GM21528 (cell line): ENCODE measurements at regions not wholly inside any gene's neighbourhood (a gene's known extent, or its start where the extent isn't known, plus 50 kb on each side); places are given as distances from the start of the nearest gene placed in this dataset.

Experiments used
- ATAC-seq: cut with Tn5 transposase; IDR thresholded peaks from one replicate; pipeline ENCODE4 v1.9.1; 2021; ENCODE audit warnings: mild to moderate bottlenecking, moderate library complexity; ENCODE audit not compliant: unreplicated experiment, low FRiP score

DNA sequence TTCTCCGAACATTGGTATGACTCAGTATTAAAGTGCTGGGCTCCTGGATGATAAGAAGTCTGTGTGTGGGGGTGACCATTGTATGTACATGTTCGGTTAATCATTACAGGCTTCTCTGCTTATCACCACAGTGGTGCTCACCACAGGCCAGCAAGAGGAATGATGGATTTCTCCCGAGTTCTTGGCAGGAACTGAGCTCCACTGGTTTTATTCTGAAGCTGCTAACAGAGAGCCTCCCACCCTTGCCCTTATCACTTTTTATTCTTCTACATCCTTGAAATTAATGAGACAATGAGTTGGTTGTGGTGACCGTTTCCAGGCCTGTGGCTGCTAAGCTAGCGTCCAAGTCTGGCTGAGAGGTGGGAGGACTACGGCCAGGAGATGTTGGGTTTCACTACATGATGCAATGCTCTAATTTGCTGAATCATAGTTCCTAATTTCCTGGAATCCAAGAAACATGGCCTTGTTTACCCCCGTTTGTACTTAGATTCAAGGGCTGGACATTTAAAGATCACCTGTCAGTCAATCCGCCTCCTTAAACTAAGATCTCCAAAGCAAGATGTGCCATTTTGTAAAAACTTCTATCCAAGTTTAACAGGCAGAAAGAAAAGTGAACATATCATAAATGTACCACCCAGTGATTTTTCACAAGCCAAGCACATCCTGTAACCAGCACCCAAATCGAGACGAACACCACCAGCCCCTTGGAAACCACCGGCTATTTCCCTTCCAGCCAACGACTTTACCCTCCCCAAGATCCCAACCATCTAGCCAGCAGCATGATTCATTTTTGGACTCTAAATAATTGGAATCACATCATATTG, 172.5 kb downstream of the FOXA2 start:
- no peak for ATAC-seq

GRCh38 chr20:22411286-22411626, 173.1 kb downstream of the FOXA2 start:
- no peak for ATAC-seq

DNA sequence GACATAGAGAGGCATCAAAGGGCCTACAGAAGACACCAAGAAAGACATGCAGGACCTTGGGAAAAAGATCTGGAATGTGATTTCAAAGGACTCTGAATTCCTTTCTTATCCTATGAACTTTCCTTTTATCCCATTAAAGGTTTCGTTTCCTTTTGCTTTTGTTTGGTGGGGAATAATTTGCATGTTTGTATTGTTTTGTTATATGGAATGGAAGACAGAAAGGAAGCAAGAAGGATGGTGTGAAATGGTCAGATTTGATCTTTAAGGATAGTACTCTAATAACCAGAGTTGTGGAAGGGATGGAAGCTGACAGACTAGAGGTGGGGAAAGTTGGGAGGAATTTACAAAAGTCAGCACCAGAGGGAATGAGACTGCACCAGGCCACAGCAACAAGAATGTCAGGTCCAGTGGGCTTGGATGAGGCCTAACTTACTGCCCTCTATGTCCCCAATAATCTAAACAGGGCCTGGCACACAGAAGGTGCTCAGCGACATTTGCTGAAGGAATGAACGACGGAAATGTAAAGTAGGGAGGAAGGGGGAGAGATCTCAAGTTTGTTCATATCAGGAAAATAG, 173.7 kb downstream of the FOXA2 start:
- ATAC-seq, result no peak

GRCh38 chr20:22408521-22409402, 175.6 kb downstream of the FOXA2 start:
- ATAC-seq, result no peak

DNA sequence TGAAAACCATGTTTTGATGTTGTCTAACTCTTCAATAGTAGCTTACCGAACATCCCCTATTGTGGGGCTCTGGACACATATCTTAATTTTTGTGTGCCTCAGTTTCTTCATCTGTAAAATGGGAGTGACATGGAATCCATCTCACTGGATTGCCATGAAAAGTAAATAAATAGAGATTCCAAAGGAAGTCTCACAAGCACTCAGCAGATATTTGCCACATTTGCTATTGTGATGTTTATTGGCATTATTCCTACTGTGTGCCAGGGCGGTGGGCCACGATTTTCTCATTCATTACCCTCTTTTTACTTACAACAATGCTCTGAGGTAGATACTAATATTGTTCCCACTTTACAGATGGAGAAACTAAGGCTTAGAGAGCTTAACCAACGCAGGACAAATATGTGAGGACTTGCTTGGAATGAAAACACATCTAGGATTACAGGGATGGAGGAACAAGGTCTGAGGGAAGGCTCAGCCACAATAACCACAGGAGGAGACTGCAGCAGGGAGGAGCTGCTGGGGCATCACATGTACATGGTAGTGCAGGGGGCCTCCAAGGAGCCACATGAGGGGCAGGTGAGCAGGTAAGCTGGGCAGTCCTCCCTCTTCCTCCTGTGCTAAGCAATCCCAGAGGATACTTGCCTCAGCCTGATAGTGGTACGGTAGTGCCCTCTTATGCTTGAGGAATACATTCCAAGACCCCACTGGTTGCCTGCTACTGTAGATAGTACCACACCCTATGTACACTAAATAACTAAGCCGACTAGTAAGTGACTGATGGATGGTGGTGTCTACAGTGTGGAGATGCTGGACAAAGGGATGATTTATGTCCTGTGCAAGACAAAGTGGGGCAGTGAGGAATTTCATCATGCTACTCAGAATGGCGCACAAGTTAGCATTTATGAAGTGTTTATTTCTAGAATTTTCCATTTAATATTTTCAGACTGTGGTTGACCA, 176.9 kb downstream of the FOXA2 start:
- no peak for ATAC-seq

DNA sequence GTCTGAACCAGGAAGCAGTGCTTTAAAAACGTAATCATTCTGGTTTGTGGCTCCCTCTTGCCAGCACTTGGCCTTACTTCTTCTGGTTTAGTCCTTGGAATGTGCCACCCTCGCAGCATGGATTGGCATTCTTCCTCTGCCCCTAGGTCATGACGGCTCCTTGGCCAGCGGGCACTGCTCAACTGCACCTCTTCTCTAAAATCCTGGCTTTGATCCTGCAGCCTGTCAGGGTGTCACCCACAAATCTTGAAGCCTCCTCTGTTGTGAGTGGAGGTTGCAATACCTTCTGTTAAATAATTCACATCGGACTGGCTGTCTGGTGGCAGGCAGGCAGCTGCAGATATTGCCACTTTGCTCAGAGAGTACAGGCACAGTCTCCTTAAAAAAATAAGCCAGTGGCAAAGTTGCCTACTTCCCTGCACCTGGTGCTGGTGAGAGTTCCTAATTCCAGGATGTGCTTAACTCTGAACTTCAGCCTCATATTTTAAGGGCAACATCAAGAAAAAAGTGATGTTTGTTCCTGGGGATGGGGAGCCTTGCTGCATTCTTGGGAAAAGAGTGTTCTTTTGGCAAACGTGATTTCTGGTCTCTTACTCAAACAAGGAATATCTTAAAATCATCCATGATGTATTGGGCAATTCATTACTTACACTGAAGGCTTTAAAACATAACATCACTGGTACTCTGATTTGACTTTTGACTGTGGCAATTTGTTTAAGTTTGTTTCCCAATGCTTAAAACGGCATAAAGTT, 179.8 kb downstream of the FOXA2 start:
- ATAC-seq, result no peak

DNA sequence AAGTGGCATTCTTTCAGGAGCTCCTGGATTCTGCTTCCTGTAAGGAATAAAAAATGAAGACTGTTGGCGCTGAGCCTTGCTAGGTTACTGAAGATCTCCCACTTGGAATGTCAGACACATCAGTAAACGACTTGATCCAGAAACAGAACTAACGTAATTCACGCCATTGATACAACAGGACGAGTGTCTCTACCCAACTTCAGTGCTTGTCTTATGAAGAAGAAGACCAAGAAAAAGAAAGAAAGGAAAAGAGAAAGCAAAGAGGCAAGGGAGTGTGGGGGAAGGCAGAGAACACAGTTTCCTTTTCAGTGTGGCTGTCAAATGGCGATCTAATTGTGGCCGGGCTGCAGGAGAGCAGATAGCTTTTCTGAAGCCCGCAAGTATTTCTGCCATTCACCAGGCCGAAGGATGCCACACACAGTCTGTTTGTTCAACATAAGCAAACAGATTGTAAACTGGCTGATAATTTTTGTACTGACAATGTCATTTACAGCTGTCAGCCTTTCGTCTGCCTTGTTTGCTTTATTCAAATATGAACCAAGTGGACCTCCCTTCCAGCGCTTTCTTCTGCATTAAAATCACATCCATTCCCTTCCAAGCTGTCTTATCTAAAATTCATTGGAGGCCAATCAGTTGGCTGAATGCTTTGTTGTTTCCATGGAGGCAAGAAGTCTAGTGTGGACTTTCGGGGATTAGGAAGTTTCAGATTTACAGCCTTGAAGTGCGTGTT, 180.6 kb downstream of the FOXA2 start:
- no peak for ATAC-seq

DNA sequence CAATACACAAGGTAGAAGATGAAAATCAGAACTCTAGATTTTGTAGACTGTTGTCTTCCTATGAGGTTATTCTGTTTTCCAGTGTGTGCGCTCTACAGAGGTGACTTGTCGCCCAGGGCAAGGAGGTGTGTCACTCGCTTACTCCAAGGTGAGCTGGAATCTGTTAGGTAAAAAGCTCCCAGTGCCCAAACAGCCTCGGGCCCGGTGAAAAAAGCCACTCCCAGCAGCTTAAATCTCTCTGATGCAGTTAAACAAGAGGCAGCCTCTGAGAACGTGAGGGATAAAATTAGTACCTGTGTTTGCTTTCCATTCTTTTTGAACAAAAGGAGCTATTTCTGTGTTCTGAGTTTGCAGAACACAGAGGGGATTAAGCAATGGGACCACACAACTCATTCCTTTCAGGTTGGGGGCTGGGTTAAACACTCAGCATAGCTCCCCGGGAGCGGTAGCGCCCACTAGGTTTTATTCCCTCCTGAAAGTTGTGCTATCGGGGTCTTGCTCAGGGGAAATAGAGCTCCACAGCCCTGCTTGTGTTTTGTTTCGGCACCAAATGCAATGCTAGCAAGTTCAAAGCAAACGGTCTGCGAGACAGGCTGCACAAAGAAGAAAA, 181.2 kb downstream of the FOXA2 start:
- ATAC-seq, result no peak

- no peak for ATAC-seq
These were observed 181.8 kb downstream of the FOXA2 start for GRCh38 chr20:22402550-22402949.

DNA sequence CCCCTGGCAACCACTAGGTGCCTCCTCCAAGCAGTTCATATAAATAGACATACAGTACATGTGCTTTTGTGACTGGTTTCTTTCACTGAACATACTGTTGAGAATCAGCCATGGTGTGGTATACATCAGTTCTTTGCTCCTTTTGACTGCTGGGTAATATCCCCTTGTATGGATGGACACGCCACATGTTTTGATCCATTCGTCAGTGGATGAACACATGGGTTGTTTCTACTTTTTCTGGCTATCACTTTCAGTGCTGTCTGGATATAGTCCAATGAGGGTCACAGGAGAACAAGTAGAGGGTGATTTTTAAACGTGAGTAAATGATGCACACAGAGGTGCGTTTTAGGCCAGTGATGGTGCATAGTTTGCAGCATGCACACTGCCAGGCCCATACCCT, 183.9 kb downstream of the FOXA2 start:
- no peak for ATAC-seq

GRCh38 chr20:22394583-22394982, 189.8 kb downstream of the FOXA2 start:
- no peak for ATAC-seq

GRCh38 chr20:22390543-22390903, 193.8 kb downstream of the FOXA2 start:
- ATAC-seq, result no peak

GRCh38 chr20:22389836-22390542, 194.4 kb downstream of the FOXA2 start:
- no peak for ATAC-seq

- no peak for ATAC-seq
These were observed 196.9 kb downstream of the FOXA2 start for GRCh38 chr20:22387452-22387851.

- ATAC-seq, result no peak
These were observed 198.1 kb downstream of the FOXA2 start for GRCh38 chr20:22386306-22386623.

- ATAC-seq, result no peak
These were observed 198.6 kb downstream of the FOXA2 start for GRCh38 chr20:22385602-22386305.

DNA sequence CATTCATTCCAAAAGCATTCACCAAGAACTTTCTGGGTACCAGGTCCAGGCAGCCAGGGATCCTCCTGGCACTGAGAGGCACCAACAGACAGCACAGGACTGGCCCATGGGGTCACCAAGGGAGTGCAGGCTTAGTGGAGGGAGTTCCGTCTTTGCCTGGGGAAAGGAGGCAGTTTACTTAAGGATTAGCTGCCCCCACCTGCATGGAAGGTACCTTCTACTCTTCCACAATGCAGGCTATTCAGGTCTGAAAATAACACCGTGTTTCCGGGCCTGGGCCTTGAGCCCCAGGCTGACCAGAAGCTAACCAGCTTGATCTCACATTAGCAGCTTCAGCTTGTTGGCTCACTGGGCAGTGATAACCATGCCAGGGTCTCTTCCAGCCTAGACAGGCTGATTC, 199.4 kb downstream of the FOXA2 start:
- ATAC-seq, result no peak

DNA sequence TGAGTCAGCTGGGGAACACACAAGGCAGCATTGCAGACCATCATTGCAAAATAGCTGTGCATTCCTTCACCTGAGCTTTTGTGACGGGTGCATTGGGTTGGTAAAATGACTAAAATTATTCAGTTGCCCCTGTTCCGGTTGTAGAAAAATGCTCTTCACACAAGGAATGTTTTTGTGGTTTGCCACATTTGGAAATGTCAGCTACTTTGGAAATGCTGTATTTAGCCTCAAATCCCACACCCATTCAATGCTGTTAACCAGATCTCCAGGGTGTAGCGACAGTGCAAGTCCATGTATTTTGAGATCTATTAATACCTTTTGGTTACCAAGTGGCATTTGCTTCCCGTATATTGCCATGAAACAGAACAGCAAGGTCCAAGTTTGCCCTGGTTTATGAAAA, 201.2 kb downstream of the FOXA2 start:
- no peak for ATAC-seq
